GM12878 (cell line): ENCODE measurements at regions not wholly inside any gene's neighbourhood (a gene's known extent, or its start where the extent isn't known, plus 50 kb on each side); places are given as distances from the start of the nearest gene placed in this dataset.

Source experiments
- ATAC-seq: fragments of 200-7000 bp; cut with Tn5 transposase; 3 replicates; pipeline ENCODE4 v1.9.1; 2020; ENCODE audit warnings: mild to moderate bottlenecking, moderate library complexity
- BruUV-seq: library from RNA; stranded (reverse); fragments of 400-500 nt; replicated peaks from 2 replicates; lab custom pipeline; 2021; lab: Mats Ljungman, UMichigan
- CTCF ChIA-PET: fragments of 300-600 bp; sonication (Branson Sonifier 250); formaldehyde crosslinking; extraction: SDS; loops from one replicate; lab custom pipeline; 2021; ENCODE audit warnings: inconsistent platforms; lab: Yijun Ruan, JAX
- POLR2A ChIA-PET: fragments of 350-600 bp; formaldehyde crosslinking; extraction: SDS; loops from one replicate; lab custom pipeline; 2021; ENCODE audit warnings: inconsistent platforms; lab: Charles Lee
- RAD21 ChIA-PET: fragments of 300-600 bp; sonication (Branson Sonifier 250); formaldehyde crosslinking; loops from one replicate; lab custom pipeline; 2023; ENCODE audit warnings: antibody characterized with exemption; ENCODE audit not compliant: unreplicated experiment; lab: Charles Lee
- SMC1A ChIA-PET: fragments of 300-600 bp; sonication (Branson Sonifier 250); formaldehyde crosslinking; loops from one replicate; lab custom pipeline; 2023; ENCODE audit not compliant: unreplicated experiment, uncharacterized antibody; lab: Charles Lee
- DNase-seq: peaks from one replicate; pipeline ENCODE4 v3.0.0-alpha.2; 2011; ENCODE audit warnings: low read depth, low spot score
- FAIRE-seq: peaks from 3 replicates; lab custom pipeline; 2011; peaks lifted over from hg19 to GRCh38; lab: Jason Lieb, UNC
- H2AFZ ChIP-seq: 2 replicates; pipeline ENCODE4 v1.6.0; 2011; ENCODE audit warnings: low read depth, low read length, control low read depth; ENCODE audit not compliant: control insufficient read depth
- H3K27ac ChIP-seq: 2 replicates; pipeline ENCODE4 v1.5.1; 2011; ENCODE audit warnings: control low read depth; ENCODE audit not compliant: control insufficient read depth, insufficient read depth
- H3K27me3 ChIP-seq, 2 experiments: replicated peaks in 1 of 2; 2 replicates each; pipeline versions ENCODE4 v1.6.0 to v1.6.1; 2011; ENCODE audit warnings: low read length in 1 of 2; ENCODE audit not compliant: control insufficient read depth in 2 of 2, insufficient read depth in 2 of 2
- H3K36me3 ChIP-seq, 2 experiments: 2 replicates each; pipeline ENCODE4 v1.5.1; 2011; ENCODE audit warnings: low read length in 1 of 2; ENCODE audit not compliant: control insufficient read depth in 2 of 2, insufficient read depth in 2 of 2
- H3K4me1 ChIP-seq: 2 replicates; pipeline ENCODE4 v1.6.1; 2011; ENCODE audit warnings: mild to moderate bottlenecking, low read length, moderate library complexity, mixed read lengths; ENCODE audit not compliant: control insufficient read depth, insufficient read depth
- H3K4me2 ChIP-seq: 2 replicates; pipeline ENCODE4 v1.6.0; 2011; ENCODE audit warnings: control low read depth; ENCODE audit not compliant: control insufficient read depth, insufficient read depth
- H3K4me3 ChIP-seq: fragments of 200-600 bp; sonication (generic); 2 replicates; pipeline ENCODE4 v1.5.1; 2016
- H3K79me2 ChIP-seq: 2 replicates; pipeline ENCODE4 v1.6.0; 2011; ENCODE audit warnings: low read length; ENCODE audit not compliant: control insufficient read depth, insufficient read depth
- H3K9ac ChIP-seq: 2 replicates; pipeline ENCODE4 v1.8.0; 2011; ENCODE audit warnings: low read length, control low read depth, mixed read lengths; ENCODE audit not compliant: control insufficient read depth, insufficient read depth
- H3K9me3 ChIP-seq: replicated peaks from 3 replicates; pipeline ENCODE4 v1.5.1; 2011; ENCODE audit warnings: mild to moderate bottlenecking, low read length; ENCODE audit not compliant: control insufficient read depth, insufficient read depth
- H4K20me1 ChIP-seq: 2 replicates; pipeline ENCODE4 v1.6.0; 2011; ENCODE audit not compliant: control insufficient read depth, insufficient read depth
- BACH1 ChIP-seq: fragments of 450-650 bp; IDR thresholded peaks from 2 replicates; pipeline ENCODE4 v1.6.1; 2017; ENCODE audit warnings: mild to moderate bottlenecking, borderline replicate concordance
- BMI1 ChIP-seq: fragments of 450-650 bp; IDR thresholded peaks from 2 replicates; pipeline ENCODE4 v1.6.1; 2016; ENCODE audit warnings: mild to moderate bottlenecking, moderate library complexity, borderline replicate concordance
- CBX3 ChIP-seq: fragments of 200-600 bp; sonication (generic); IDR thresholded peaks from 2 replicates; pipeline ENCODE4 v1.6.1; 2016; ENCODE audit warnings: low read depth, borderline replicate concordance
- ETV6 ChIP-seq, 2 experiments: fragments of 450-650 bp in 1 of 2; IDR thresholded peaks in 1 of 2; conservative IDR thresholded peaks in 1 of 2; 2 replicates each; pipeline ENCODE4 v1.6.1; 2014; ENCODE audit warnings: antibody characterized with exemption in 1 of 2, borderline replicate concordance in 1 of 2, low read depth in 1 of 2, mild to moderate bottlenecking in 1 of 2, moderate library complexity in 1 of 2
- FOXM1 ChIP-seq: IDR thresholded peaks from 2 replicates; pipeline ENCODE4 v1.6.1; 2012; ENCODE audit warnings: low read depth, mild to moderate bottlenecking, inconsistent platforms, low read length, moderate library complexity
- HCFC1 ChIP-seq: fragments of 150-350 bp; IDR thresholded peaks from 2 replicates; pipeline ENCODE4 v1.6.1; 2014; ENCODE audit warnings: low read length
- IRF4 ChIP-seq: IDR thresholded peaks from 2 replicates; pipeline ENCODE4 v1.6.1; 2011; ENCODE audit warnings: low read depth, low read length
- POU2F2 ChIP-seq: IDR thresholded peaks from 3 replicates; pipeline ENCODE4 v1.6.1; 2011; ENCODE audit warnings: low read depth, mild to moderate bottlenecking, low read length, borderline replicate concordance
- RAD21 ChIP-seq: IDR thresholded peaks from 2 replicates; pipeline ENCODE4 v1.6.1; 2011; ENCODE audit warnings: mild to moderate bottlenecking, low read depth, low read length, moderate library complexity; ENCODE audit not compliant: insufficient read depth
- RCOR1 ChIP-seq: conservative IDR thresholded peaks from 2 replicates; pipeline ENCODE4 v1.6.1; 2012; ENCODE audit warnings: low read depth, low read length, improper control_type of control experiment
- SMAD5 ChIP-seq: IDR thresholded peaks from 2 replicates; pipeline ENCODE4 v1.6.1; 2016; ENCODE audit warnings: antibody characterized with exemption, low read depth
- SMARCA5 ChIP-seq: fragments of 450-650 bp; IDR thresholded peaks from 2 replicates; pipeline ENCODE4 v1.6.1; 2017; ENCODE audit warnings: mild to moderate bottlenecking
- SUPT20H ChIP-seq: IDR thresholded peaks from 2 replicates; pipeline ENCODE4 v1.6.1; 2011; ENCODE audit warnings: low read depth, mild to moderate bottlenecking, low read length, moderate library complexity, borderline replicate concordance; ENCODE audit not compliant: control insufficient read depth
- ZNF24 ChIP-seq: fragments of 450-650 bp; IDR thresholded peaks from 2 replicates; pipeline ENCODE4 v1.6.1; 2017; ENCODE audit warnings: antibody characterized with exemption, mild to moderate bottlenecking
- WGBS: methylation state at CpG from one replicate; pipeline ENCODE4 v1.1.6; 2016; ENCODE audit warnings: low lambda C conversion rate; ENCODE audit not compliant: insufficient replicate concordance, insufficient coverage; ENCODE audit errors: missing lambda C conversion rate; 5-methylcytosine and 5-hydroxymethylcytosine counted together
- in situ Hi-C: fragments of 300-500 bp; cut with MboI; formaldehyde crosslinking; loops from 9 replicates; pipeline ENCODE4 v1.14.3; 2018; ENCODE audit warnings: mixed read lengths
- intact Hi-C: fragments of 100-400 bp; cut with micrococcal nuclease; formaldehyde crosslinking; loops from one replicate; pipeline ENCODE4 v1.14.2; 2022; ENCODE audit not compliant: unreplicated experiment
- TF ChIP-seq, protein P1 (sequence below): fragments of 450-650 bp; IDR thresholded peaks from 2 replicates; pipeline ENCODE4 v1.6.1; 2017; ENCODE audit warnings: borderline replicate concordance
- TF ChIP-seq, protein P2 (sequence below): IDR thresholded peaks from 2 replicates; pipeline ENCODE4 v1.6.1; 2012; ENCODE audit warnings: low read length, inconsistent platforms
- TF ChIP-seq, protein P3 (sequence below): fragments of 150-350 bp; IDR thresholded peaks from 2 replicates; pipeline ENCODE4 v1.6.1; 2014; ENCODE audit warnings: mild to moderate bottlenecking, low read depth, low read length

DNA sequence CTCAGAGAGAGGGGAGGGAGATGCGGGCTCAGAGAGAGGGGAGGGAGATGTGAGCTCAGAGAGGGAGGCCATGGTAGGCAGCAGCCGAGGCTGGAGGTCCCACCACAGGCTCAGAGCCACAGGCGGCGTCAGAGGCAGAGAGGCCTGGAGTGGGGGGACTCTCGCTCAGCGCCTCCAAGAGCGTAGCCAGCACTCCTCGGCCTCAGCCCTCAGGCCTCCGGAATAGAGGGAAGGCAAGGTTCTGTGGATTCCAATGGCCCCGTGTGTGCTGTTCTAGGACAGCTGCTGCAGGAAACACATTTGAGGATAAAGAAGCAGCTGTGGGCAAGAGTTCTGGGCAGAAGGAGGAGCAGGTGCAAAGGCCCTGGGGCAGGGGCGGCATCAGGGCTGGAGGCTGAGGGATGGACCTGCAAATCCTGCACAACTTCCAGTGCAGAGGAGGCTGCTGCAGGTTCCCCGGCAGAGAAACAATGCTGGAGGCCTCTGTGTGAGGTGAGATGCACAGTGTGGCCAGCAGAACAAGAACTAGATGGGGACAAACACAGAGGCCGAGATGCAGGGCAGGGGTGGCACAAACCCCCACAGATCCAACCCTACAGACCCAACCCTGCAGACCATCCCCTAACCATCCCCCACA is 59.1 kb upstream of the GALNT9 start (continued):
- TF ChIP-seq, protein P1, sequence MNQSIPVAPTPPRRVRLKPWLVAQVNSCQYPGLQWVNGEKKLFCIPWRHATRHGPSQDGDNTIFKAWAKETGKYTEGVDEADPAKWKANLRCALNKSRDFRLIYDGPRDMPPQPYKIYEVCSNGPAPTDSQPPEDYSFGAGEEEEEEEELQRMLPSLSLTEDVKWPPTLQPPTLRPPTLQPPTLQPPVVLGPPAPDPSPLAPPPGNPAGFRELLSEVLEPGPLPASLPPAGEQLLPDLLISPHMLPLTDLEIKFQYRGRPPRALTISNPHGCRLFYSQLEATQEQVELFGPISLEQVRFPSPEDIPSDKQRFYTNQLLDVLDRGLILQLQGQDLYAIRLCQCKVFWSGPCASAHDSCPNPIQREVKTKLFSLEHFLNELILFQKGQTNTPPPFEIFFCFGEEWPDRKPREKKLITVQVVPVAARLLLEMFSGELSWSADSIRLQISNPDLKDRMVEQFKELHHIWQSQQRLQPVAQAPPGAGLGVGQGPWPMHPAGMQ: no peak
- TF ChIP-seq HCFC1 (no peak), BMI1 (no peak), BACH1 (no peak), ETV6 (conservative IDR thresholded peaks at IDR 0.05 in 1 of 2, IDR thresholded peaks at IDR 0.05 in 1 of 2; ENCODE audit: borderline replicate concordance in 1 of 2, low read depth in 1 of 2) (no peak), CBX3 (no peak)

DNA sequence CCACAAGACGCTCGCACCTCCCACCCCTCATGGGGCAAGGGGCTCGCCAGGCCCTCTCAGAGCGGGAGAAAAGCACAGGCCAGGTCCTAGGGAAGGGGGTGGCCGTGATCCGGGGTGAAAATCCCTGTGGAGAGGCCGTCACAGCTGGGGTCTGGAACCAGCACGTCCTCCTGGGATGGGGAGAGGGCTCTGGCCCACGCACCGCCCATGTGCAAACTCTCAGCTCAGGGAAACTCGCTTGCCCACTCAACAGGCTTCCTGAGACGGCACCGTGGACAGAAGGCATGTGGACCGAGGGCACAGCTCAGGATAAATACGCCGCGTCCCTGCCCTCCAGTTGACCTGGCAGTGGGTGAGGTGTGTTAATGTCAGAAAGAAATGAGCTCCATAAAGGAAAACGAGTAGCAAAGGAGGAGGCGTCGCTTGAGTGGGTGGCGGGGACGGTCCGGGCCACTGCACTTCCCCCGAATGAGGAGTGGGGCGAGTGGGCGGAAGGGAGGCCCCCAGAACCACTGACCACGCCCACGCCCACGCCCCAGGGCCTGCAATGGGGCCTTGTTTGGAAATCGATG is 57.6 kb upstream of the GALNT9 start:
- ChIA-PET SMC1A (no interaction called here), RAD21 (no interaction called here), CTCF (no interaction called here), POLR2A (no interaction called here)
- ATAC-seq (no peak), DNase-seq (no peak), FAIRE-seq (no peak)
- Histone ChIP-seq H3K36me3 (no peaks in the 10 kb centered on the region), H3K79me2 (no peaks in the 10 kb centered on the region), H3K4me3 (no peak overlapping the region), H2AFZ (no peak overlapping the region), H3K27ac (no peak overlapping the region), H3K4me2 (no peak overlapping the region), H3K9ac (no peak overlapping the region), H4K20me1 (no peaks in the 10 kb centered on the region), H3K27me3 (peaks cover 0 to 1% of the 10 kb centered on the region in 2 experiments; a peak in 3 of 4 replicates), H3K4me1 (no peaks in the 10 kb centered on the region), H3K9me3 (no peaks in the 10 kb centered on the region)
- in situ Hi-C loops (no loop called here), intact Hi-C loops (no loop called here)
- no TSS peak for BruUV-seq
- 30% methylated on average over 30 of the region's 30 CpGs for WGBS
- TF ChIP-seq SMARCA5 (no peak), ZNF24 (no peak), RAD21 (no peak), SMAD5 (no peak), BACH1 (no peak), IRF4 (no peak), POU2F2 (no peak), RCOR1 (no peak), FOXM1 (no peak), SUPT20H (no peak)
- TF ChIP-seq, protein P2, sequence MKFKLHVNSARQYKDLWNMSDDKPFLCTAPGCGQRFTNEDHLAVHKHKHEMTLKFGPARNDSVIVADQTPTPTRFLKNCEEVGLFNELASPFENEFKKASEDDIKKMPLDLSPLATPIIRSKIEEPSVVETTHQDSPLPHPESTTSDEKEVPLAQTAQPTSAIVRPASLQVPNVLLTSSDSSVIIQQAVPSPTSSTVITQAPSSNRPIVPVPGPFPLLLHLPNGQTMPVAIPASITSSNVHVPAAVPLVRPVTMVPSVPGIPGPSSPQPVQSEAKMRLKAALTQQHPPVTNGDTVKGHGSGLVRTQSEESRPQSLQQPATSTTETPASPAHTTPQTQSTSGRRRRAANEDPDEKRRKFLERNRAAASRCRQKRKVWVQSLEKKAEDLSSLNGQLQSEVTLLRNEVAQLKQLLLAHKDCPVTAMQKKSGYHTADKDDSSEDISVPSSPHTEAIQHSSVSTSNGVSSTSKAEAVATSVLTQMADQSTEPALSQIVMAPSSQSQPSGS: no peak
- TF ChIP-seq, protein P3, sequence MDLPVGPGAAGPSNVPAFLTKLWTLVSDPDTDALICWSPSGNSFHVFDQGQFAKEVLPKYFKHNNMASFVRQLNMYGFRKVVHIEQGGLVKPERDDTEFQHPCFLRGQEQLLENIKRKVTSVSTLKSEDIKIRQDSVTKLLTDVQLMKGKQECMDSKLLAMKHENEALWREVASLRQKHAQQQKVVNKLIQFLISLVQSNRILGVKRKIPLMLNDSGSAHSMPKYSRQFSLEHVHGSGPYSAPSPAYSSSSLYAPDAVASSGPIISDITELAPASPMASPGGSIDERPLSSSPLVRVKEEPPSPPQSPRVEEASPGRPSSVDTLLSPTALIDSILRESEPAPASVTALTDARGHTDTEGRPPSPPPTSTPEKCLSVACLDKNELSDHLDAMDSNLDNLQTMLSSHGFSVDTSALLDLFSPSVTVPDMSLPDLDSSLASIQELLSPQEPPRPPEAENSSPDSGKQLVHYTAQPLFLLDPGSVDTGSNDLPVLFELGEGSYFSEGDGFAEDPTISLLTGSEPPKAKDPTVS: no peak
